ENCODE measurements at regions not wholly inside any gene's neighbourhood (a gene's known extent, or its start where the extent isn't known, plus 50 kb on each side); places are given as distances from the start of the nearest gene placed in this dataset.

GRCh38 chr6:141209890-141210289 lies 922.8 kb upstream of the GJE1 start:
- no peak overlapping the region for H2BK120ac ChIP-seq (ENCODE audit: low read depth, low read length)
- H2AFZ ChIP-seq (ENCODE audit: low read depth, low read length), result no peak overlapping the region
- no peaks in the 10 kb centered on the region for H3K36me3 ChIP-seq (ENCODE audit: control insufficient read depth in 1 of 2, insufficient read depth in 2 of 2, low read depth in 1 of 2, low read length in 2 of 2)
- H3K4me3 ChIP-seq (ENCODE audit: insufficient read depth in 1 of 2, low read depth in 1 of 2, low read length in 2 of 2), result no peak overlapping the region
- 100% methylated on average over 1 of the region's 4 CpGs for WGBS
- H3K4ac ChIP-seq (ENCODE audit: low read depth in 1 of 2, low read length in 2 of 2), result no peak overlapping the region
- no peak overlapping the region for H3K23ac ChIP-seq (ENCODE audit: low read length in 2 of 2)
- H3K9ac ChIP-seq (ENCODE audit: low read length), result no peak overlapping the region
- no peak overlapping the region for H2BK15ac ChIP-seq (ENCODE audit: low read depth, poor library complexity, severe bottlenecking)
- no peak overlapping the region for H3K18ac ChIP-seq (ENCODE audit: low read depth in 1 of 2, low read length in 2 of 2)
- no peak overlapping the region for H3K27ac ChIP-seq (ENCODE audit: low read length, poor library complexity, severe bottlenecking)
- DNase-seq, result no peak
- no peaks in the 10 kb centered on the region for H3K27me3 ChIP-seq (ENCODE audit: control insufficient read depth in 1 of 2, insufficient read depth in 1 of 2, low read length in 2 of 2)
- H3K4me2 ChIP-seq (ENCODE audit: low read length, poor library complexity, severe bottlenecking), result no peak overlapping the region
- H3K79me1 ChIP-seq (replicated peaks; ENCODE audit: low read length, poor library complexity, severe bottlenecking), result no peaks in the 10 kb centered on the region
- H2BK12ac ChIP-seq (ENCODE audit: low read length in 2 of 2), result no peak overlapping the region
- no peak overlapping the region for H3K14ac ChIP-seq (ENCODE audit: low read length in 2 of 2)
- H4K8ac ChIP-seq (ENCODE audit: low read length), result no peak overlapping the region
- no peaks in the 10 kb centered on the region for H3K9me3 ChIP-seq (ENCODE audit: control insufficient read depth, low read length)
- H4K91ac ChIP-seq (ENCODE audit: low read length), result no peak overlapping the region
- no peak overlapping the region for H2BK5ac ChIP-seq (ENCODE audit: low read depth, low read length, poor library complexity, severe bottlenecking)
- H3K4me1 ChIP-seq (ENCODE audit: control insufficient read depth, insufficient read depth, low read depth, low read length), result no peaks in the 10 kb centered on the region
- H2AK5ac ChIP-seq (ENCODE audit: low read length, severe bottlenecking), result no peak overlapping the region

- Histone ChIP-seq H3K4ac (ENCODE audit: low read depth in 1 of 2, low read length in 2 of 2) (no peak overlapping the region), H3K9ac (ENCODE audit: low read length) (no peak overlapping the region), H3K4me3 (ENCODE audit: insufficient read depth in 1 of 2, low read depth in 1 of 2, low read length in 2 of 2) (no peak overlapping the region), H2BK12ac (ENCODE audit: low read length in 2 of 2) (no peak overlapping the region), H3K27ac (ENCODE audit: low read length, poor library complexity, severe bottlenecking) (no peak overlapping the region), H2AFZ (ENCODE audit: low read depth, low read length) (no peak overlapping the region), H3K23ac (ENCODE audit: low read length in 2 of 2) (no peak overlapping the region), H4K91ac (ENCODE audit: low read length) (no peak overlapping the region), H3K27me3 (ENCODE audit: control insufficient read depth in 1 of 2, insufficient read depth in 1 of 2, low read length in 2 of 2) (no peaks in the 10 kb centered on the region), H3K14ac (ENCODE audit: low read length in 2 of 2) (no peak overlapping the region), H2BK120ac (ENCODE audit: low read depth, low read length) (no peak overlapping the region), H3K36me3 (ENCODE audit: control insufficient read depth in 1 of 2, insufficient read depth in 2 of 2, low read depth in 1 of 2, low read length in 2 of 2) (no peaks in the 10 kb centered on the region), H4K8ac (ENCODE audit: low read length) (no peak overlapping the region), H2BK5ac (ENCODE audit: low read depth, low read length, poor library complexity, severe bottlenecking) (no peak overlapping the region), H3K9me3 (ENCODE audit: control insufficient read depth, low read length) (no peaks in the 10 kb centered on the region), H3K18ac (ENCODE audit: low read depth in 1 of 2, low read length in 2 of 2) (no peak overlapping the region), H3K4me2 (ENCODE audit: low read length, poor library complexity, severe bottlenecking) (no peak overlapping the region), H2BK15ac (ENCODE audit: low read depth, poor library complexity, severe bottlenecking) (no peak overlapping the region), H3K79me1 (replicated peaks; ENCODE audit: low read length, poor library complexity, severe bottlenecking) (no peaks in the 10 kb centered on the region), H3K4me1 (ENCODE audit: control insufficient read depth, insufficient read depth, low read depth, low read length) (no peaks in the 10 kb centered on the region), H2AK5ac (ENCODE audit: low read length, severe bottlenecking) (no peak overlapping the region)
- DNase-seq, result no peak
- WGBS, result no CpG with 5 or more reads among the region's 1 CpG
Observed at GRCh38 chr6:141208101-141208500, 924.6 kb upstream of the GJE1 start.

- Histone ChIP-seq H2BK5ac (ENCODE audit: low read depth, low read length, poor library complexity, severe bottlenecking) (no peak overlapping the region), H3K4me2 (ENCODE audit: low read length, poor library complexity, severe bottlenecking) (no peak overlapping the region), H3K79me1 (replicated peaks; ENCODE audit: low read length, poor library complexity, severe bottlenecking) (no peaks in the 10 kb centered on the region), H3K14ac (ENCODE audit: low read length in 2 of 2) (no peak overlapping the region), H3K23ac (ENCODE audit: low read length in 2 of 2) (no peak overlapping the region), H4K91ac (ENCODE audit: low read length) (no peak overlapping the region), H3K9ac (ENCODE audit: low read length) (no peak overlapping the region), H2BK120ac (ENCODE audit: low read depth, low read length) (no peak overlapping the region), H2BK12ac (ENCODE audit: low read length in 2 of 2) (no peak overlapping the region), H4K8ac (ENCODE audit: low read length) (no peak overlapping the region), H3K27me3 (ENCODE audit: control insufficient read depth in 1 of 2, insufficient read depth in 1 of 2, low read length in 2 of 2) (no peaks in the 10 kb centered on the region), H3K9me3 (ENCODE audit: control insufficient read depth, low read length) (no peaks in the 10 kb centered on the region), H3K36me3 (ENCODE audit: control insufficient read depth in 1 of 2, insufficient read depth in 2 of 2, low read depth in 1 of 2, low read length in 2 of 2) (no peaks in the 10 kb centered on the region), H2AFZ (ENCODE audit: low read depth, low read length) (no peak overlapping the region), H3K4ac (ENCODE audit: low read depth in 1 of 2, low read length in 2 of 2) (no peak overlapping the region), H3K4me3 (ENCODE audit: insufficient read depth in 1 of 2, low read depth in 1 of 2, low read length in 2 of 2) (no peak overlapping the region), H3K18ac (ENCODE audit: low read depth in 1 of 2, low read length in 2 of 2) (no peak overlapping the region), H3K4me1 (ENCODE audit: control insufficient read depth, insufficient read depth, low read depth, low read length) (no peaks in the 10 kb centered on the region), H3K27ac (ENCODE audit: low read length, poor library complexity, severe bottlenecking) (no peak overlapping the region), H2AK5ac (ENCODE audit: low read length, severe bottlenecking) (no peak overlapping the region), H2BK15ac (ENCODE audit: low read depth, poor library complexity, severe bottlenecking) (no peak overlapping the region)
- 54% methylated on average over 2 of the region's 4 CpGs for WGBS
- peak; percentile 94 for DNase-seq
Observed at GRCh38 chr6:141203902-141204575, 928.7 kb upstream of the GJE1 start.

- Histone ChIP-seq H3K18ac (ENCODE audit: low read depth in 1 of 2, low read length in 2 of 2) (no peak overlapping the region), H3K4me2 (ENCODE audit: low read length, poor library complexity, severe bottlenecking) (no peak overlapping the region), H4K8ac (ENCODE audit: low read length) (no peak overlapping the region), H2BK5ac (ENCODE audit: low read depth, low read length, poor library complexity, severe bottlenecking) (no peak overlapping the region), H2AK5ac (ENCODE audit: low read length, severe bottlenecking) (no peak overlapping the region), H2AFZ (ENCODE audit: low read depth, low read length) (no peak overlapping the region), H3K79me1 (replicated peaks; ENCODE audit: low read length, poor library complexity, severe bottlenecking) (no peaks in the 10 kb centered on the region), H3K27ac (ENCODE audit: low read length, poor library complexity, severe bottlenecking) (no peak overlapping the region), H3K4me3 (ENCODE audit: insufficient read depth in 1 of 2, low read depth in 1 of 2, low read length in 2 of 2) (no peak overlapping the region), H4K91ac (ENCODE audit: low read length) (no peak overlapping the region), H3K23ac (ENCODE audit: low read length in 2 of 2) (no peak overlapping the region), H3K4ac (ENCODE audit: low read depth in 1 of 2, low read length in 2 of 2) (no peak overlapping the region), H2BK15ac (ENCODE audit: low read depth, poor library complexity, severe bottlenecking) (no peak overlapping the region), H2BK120ac (ENCODE audit: low read depth, low read length) (no peak overlapping the region), H2BK12ac (ENCODE audit: low read length in 2 of 2) (no peak overlapping the region), H3K27me3 (ENCODE audit: control insufficient read depth in 1 of 2, insufficient read depth in 1 of 2, low read length in 2 of 2) (no peaks in the 10 kb centered on the region), H3K4me1 (ENCODE audit: control insufficient read depth, insufficient read depth, low read depth, low read length) (no peaks in the 10 kb centered on the region), H3K9ac (ENCODE audit: low read length) (no peak overlapping the region), H3K9me3 (ENCODE audit: control insufficient read depth, low read length) (no peaks in the 10 kb centered on the region), H3K36me3 (ENCODE audit: control insufficient read depth in 1 of 2, insufficient read depth in 2 of 2, low read depth in 1 of 2, low read length in 2 of 2) (no peaks in the 10 kb centered on the region), H3K14ac (ENCODE audit: low read length in 2 of 2) (no peak overlapping the region)
- no CpG with 5 or more reads among the region's 4 CpGs for WGBS
- DNase-seq, result no peak
Observed at GRCh38 chr6:141202626-141203025, 930.1 kb upstream of the GJE1 start.
